AG04449 (cell line): ENCODE measurements at regions not wholly inside any gene's neighbourhood (a gene's known extent, or its start where the extent isn't known, plus 50 kb on each side); places are given as distances from the start of the nearest gene placed in this dataset.

ENCODE experiments used
- CTCF ChIA-PET: fragments of 350-600 bp; formaldehyde crosslinking; extraction: SDS; loops from one replicate; lab custom pipeline; 2021; ENCODE audit warnings: antibody characterized with exemption; lab: Yijun Ruan, JAX
- POLR2A ChIA-PET: fragments of 400-600, 350-600 bp; formaldehyde crosslinking; extraction: SDS; loops from one replicate; lab custom pipeline; 2020; ENCODE audit warnings: antibody characterized with exemption, inconsistent platforms; lab: Yijun Ruan, JAX
- DNase-seq: peaks from one replicate; pipeline ENCODE4 v3.0.0-alpha.2; 2010; ENCODE audit warnings: low read depth, low spot score
- H3K4me3 ChIP-seq: 2 replicates; pipeline ENCODE4 v1.5.1; 2011; ENCODE audit warnings: low read depth, mild to moderate bottlenecking, control low read depth, low read length
- TF ChIP-seq, protein P1 (sequence below): IDR thresholded peaks from one replicate; pipeline ENCODE4 v1.5.1; 2011; ENCODE audit warnings: mild to moderate bottlenecking, moderate library complexity, low read length, control low read depth, inconsistent platforms; ENCODE audit not compliant: insufficient read depth; ENCODE audit errors: missing control alignments

DNA sequence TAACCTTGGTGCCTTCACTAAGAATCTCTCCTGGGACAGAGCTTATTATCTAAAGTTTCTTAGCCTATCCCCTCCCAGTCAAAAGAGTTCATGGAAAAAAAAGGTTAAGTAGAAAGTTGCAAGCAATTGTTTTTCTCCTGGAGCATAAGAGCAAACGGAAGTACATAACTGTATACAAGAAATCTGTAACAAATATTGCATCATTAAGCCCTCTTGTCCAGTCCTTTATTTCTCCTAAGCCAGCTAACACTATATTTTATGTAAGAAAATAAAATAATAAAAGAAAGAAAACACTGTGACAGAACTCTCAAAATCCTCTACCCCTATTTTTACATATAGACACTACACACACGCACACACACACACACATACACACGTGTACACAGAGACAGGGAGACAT lies 255.3 kb downstream of the NAF1 start:
- ChIA-PET POLR2A (no interaction called here), CTCF (no interaction called here)
- TF ChIP-seq, protein P1, sequence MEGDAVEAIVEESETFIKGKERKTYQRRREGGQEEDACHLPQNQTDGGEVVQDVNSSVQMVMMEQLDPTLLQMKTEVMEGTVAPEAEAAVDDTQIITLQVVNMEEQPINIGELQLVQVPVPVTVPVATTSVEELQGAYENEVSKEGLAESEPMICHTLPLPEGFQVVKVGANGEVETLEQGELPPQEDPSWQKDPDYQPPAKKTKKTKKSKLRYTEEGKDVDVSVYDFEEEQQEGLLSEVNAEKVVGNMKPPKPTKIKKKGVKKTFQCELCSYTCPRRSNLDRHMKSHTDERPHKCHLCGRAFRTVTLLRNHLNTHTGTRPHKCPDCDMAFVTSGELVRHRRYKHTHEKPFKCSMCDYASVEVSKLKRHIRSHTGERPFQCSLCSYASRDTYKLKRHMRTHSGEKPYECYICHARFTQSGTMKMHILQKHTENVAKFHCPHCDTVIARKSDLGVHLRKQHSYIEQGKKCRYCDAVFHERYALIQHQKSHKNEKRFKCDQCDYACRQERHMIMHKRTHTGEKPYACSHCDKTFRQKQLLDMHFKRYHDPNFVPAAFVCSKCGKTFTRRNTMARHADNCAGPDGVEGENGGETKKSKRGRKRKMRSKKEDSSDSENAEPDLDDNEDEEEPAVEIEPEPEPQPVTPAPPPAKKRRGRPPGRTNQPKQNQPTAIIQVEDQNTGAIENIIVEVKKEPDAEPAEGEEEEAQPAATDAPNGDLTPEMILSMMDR: no peak
- no peak for DNase-seq
- no peak overlapping the region for H3K4me3 ChIP-seq

- TF ChIP-seq, protein P1: no peak
- DNase-seq: no peak
- ChIA-PET CTCF (no interaction called here), POLR2A (no interaction called here)
- H3K4me3 ChIP-seq: no peak overlapping the region
Observed at GRCh38 chr4:162909952-162910351, 256.7 kb downstream of the NAF1 start.

- DNase-seq: no peak
- CTCF ChIA-PET: no interaction called here
- no peak overlapping the region for H3K4me3 ChIP-seq
- POLR2A ChIA-PET: no interaction called here
- TF ChIP-seq, protein P1: no peak
Observed at GRCh38 chr4:162894387-162894786, 272.3 kb downstream of the NAF1 start.

GRCh38 chr4:162891788-162892707 lies 274.6 kb downstream of the NAF1 start:
- TF ChIP-seq, protein P1: no peak
- DNase-seq: no peak
- POLR2A ChIA-PET: no interaction called here
- CTCF ChIA-PET: no interaction called here
- no peak overlapping the region for H3K4me3 ChIP-seq

DNA sequence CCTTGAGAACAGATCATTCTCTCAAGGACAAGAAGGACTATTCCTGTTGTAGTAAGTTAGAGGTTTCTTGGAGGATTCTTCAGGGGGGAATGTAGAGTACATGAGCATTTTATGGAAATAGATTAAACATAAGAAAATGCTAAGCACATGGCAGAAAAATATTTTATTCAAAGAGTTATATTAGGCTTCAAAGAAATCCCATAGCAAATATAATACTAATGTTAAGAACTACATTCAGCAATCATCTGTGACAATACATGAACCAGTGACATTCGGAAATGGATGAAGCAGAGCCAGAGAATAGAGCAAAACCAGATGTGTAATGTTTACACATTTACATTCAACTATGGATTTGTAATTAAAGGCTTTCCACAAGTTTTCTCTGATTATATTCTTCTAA lies 288.6 kb downstream of the NAF1 start:
- CTCF ChIA-PET: no interaction called here
- POLR2A ChIA-PET: no interaction called here
- TF ChIP-seq, protein P1: no peak
- no peak for DNase-seq
- no peak overlapping the region for H3K4me3 ChIP-seq

- ChIA-PET CTCF (no interaction called here), POLR2A (no interaction called here)
- H3K4me3 ChIP-seq: no peak overlapping the region
- DNase-seq: no peak
- TF ChIP-seq, protein P1: no peak
Observed at GRCh38 chr4:162874748-162875147, 291.9 kb downstream of the NAF1 start.
